ENCODE measurements at regions not wholly inside any gene's neighbourhood (a gene's known extent, or its start where the extent isn't known, plus 50 kb on each side); places are given as distances from the start of the nearest gene placed in this dataset.
"Not testable (repeated sequence)": the region's sequence is repeated elsewhere in the genome, so short reads cannot be mapped to it uniquely, and the experiment has no call there.

DNA sequence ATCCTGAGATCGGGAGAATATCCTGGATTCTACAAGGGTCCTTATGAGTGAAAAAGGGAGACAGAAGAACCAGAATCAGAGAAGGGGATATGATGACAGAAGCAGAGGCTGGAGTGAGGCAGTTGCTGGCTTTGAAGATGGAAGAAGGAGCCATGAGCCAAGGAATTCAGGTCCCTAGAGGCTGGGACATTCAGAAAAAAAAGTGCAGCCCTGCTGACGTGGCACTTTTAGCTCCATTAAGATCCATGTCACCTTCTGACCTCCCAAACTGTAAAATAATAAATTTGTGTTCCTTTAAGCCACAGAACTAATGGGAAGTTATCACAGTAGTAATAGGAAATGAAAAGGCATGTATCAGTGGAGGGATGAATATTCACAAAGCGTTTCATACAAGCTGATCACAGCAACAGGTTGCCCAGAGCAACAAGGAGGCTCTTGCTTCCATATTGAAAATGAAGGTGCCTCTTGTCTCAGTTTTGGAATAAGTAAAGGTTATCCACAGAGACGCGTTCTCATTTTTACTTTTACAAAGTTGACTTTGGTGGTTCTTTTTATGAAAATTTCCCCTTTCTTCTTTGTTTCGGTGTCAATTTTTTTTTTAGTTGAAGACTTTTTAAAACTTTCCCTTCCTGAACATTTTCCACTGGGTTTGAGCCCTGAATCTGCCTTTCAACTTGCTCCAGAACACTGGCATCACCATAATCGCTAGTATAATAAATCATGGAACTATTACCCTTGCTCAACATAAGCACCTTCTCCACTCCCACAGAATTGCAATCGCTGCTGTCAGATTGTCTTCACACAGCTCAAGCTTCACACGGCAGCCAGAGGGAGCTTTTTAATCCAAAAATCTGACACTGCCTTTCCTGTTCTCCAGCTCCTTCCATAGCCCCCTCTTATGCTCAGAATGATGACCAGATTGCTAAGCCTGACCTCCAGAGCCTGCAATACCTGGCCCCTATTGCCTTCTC, 127.6 kb upstream of the RBPJ start:
- no peaks in the 10 kb centered on the region for H3K9me3 Mint-ChIP-seq
- DNase-seq (no peak), ATAC-seq (no peak)
- H3K27ac Mint-ChIP-seq, result peak overlapping the region in 2 of 10 donors; percentile 38 to 74
- peaks cover 11 to 40% (median 25%) of the 10 kb centered on the region in 4 donors for H3K4me1 Mint-ChIP-seq
- no peaks in the 10 kb centered on the region for H3K36me3 Mint-ChIP-seq
- POLR2A ChIA-PET, result no interaction called here
- H3K4me3 Mint-ChIP-seq, result no peak overlapping the region
- H3K27me3 Mint-ChIP-seq, result no peaks in the 10 kb centered on the region

- DNase-seq (no peak), ATAC-seq (no peak)
- POLR2A ChIA-PET, result no interaction called here
- Mint-ChIP-seq H3K36me3 (no peaks in the 10 kb centered on the region), H3K27me3 (no peaks in the 10 kb centered on the region), H3K9me3 (no peaks in the 10 kb centered on the region), H3K4me1 (peaks cover 11 to 50% (median 30%) of the 10 kb centered on the region in 4 donors), H3K27ac (peak overlapping the region in 2 of 10 donors; percentile 74 to 99), H3K4me3 (no peak overlapping the region)
Observed at GRCh38 chr4:26194764-26195163, 126.0 kb upstream of the RBPJ start.

DNA sequence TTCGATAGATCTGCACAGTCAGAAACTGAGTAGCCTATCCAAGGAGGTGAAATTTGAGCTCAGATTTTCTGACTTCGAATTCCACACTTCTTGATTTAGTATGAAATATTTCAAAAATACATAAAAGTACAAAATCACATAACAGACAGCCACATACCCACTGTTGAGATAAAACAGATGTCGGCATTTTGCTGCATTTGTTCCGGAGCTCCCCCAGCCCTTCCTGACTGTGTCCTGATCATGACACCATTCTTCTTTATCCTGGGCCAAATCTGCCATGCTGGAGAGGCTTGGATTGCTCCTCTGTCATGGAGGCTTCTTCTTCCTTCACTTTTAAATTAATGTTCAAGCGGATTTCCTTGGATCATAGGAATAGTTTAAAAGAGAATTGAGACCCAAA, 124.2 kb upstream of the RBPJ start:
- H3K27ac Mint-ChIP-seq, result peak overlapping the region in 4 of 10 donors; percentile 18 to 99 (median 54)
- POLR2A ChIA-PET, result interaction anchor here (1.0 kb wide), 1 partner anchor 123 kb away, joined by 3 read pairs; no protein-coding TSS in a partner anchor
- no peaks in the 10 kb centered on the region for H3K27me3 Mint-ChIP-seq
- H3K9me3 Mint-ChIP-seq, result no peaks in the 10 kb centered on the region
- DNase-seq, result no peak
- no peak overlapping the region for H3K4me3 Mint-ChIP-seq
- no peaks in the 10 kb centered on the region for H3K36me3 Mint-ChIP-seq
- peaks cover 11 to 50% (median 33%) of the 10 kb centered on the region in 4 donors for H3K4me1 Mint-ChIP-seq
- no peak for ATAC-seq

DNA sequence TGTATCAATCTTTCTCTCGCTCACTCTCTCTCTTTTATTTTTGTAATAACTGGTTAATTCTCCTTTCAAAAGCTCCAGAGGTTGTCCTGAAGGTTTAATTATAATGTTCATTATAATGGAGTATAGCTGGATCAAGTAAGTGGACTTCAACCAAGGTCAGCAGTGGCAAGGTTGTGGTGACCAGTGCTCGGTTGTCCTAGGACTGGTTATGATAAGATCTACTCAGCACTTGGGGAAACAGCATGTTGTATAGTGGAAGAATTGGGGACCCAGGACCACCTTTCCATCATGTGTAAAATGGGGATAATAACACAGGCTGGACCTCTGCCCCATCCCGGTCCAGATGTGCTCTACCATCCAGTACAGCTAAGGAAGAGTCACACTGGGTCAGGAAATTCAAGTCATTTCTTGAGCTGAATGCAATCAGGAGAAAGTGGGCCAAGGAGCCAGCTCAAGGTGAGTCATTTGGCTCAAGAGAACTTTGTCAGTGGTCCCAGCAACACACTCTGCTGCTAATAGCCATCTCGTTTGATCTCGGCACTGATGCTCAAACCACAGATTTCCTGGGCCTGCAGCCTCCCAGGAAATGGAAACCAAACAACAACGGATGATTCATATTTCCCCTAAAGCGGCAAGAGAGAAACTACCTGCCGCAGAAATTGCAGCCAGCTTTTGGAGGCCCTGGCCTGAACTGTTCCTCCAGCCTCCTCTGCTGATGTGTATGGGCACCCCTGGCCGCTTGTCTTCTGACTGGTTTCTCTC, 123.6 kb upstream of the RBPJ start:
- H3K27ac Mint-ChIP-seq, result peak overlapping the region in 9 of 10 donors; percentile 22 to 99 (median 87)
- POLR2A ChIA-PET, result interaction anchor here (1.0 kb wide), 1 partner anchor 122 kb away, joined by 3 read pairs; no protein-coding TSS in a partner anchor
- no peaks in the 10 kb centered on the region for H3K9me3 Mint-ChIP-seq
- H3K4me3 Mint-ChIP-seq, result peak overlapping the region; percentile 49 to 79 (median 62)
- peak in 6 of 10 donors; percentile 10 to 63 (median 22) for DNase-seq
- H3K4me1 Mint-ChIP-seq, result peaks cover 13 to 50% (median 34%) of the 10 kb centered on the region in 4 donors
- no peaks in the 10 kb centered on the region for H3K36me3 Mint-ChIP-seq
- no peaks in the 10 kb centered on the region for H3K27me3 Mint-ChIP-seq
- peak; percentile 43 to 79 for ATAC-seq

- POLR2A ChIA-PET, H3K36me3 Mint-ChIP-seq, H3K9me3 Mint-ChIP-seq, DNase-seq, H3K4me3 Mint-ChIP-seq, H3K27me3 Mint-ChIP-seq, ATAC-seq: not testable (repeated sequence)
- Mint-ChIP-seq H3K27ac (peak overlapping the region in 2 of 10 donors; percentile 62 to 99), H3K4me1 (peaks cover 17 to 56% (median 46%) of the 10 kb centered on the region in 4 donors)
Observed at GRCh38 chr4:26198931-26199330, 121.9 kb upstream of the RBPJ start.

GRCh38 chr4:26199596-26199995, 121.2 kb upstream of the RBPJ start:
- POLR2A ChIA-PET, result no interaction called here
- H3K36me3 Mint-ChIP-seq, result no peaks in the 10 kb centered on the region
- no peak for DNase-seq
- no peak for ATAC-seq
- peaks cover 0 to 2% (median 0%) of the 10 kb centered on the region in 9 donors for H3K9me3 Mint-ChIP-seq
- no peaks in the 10 kb centered on the region for H3K27me3 Mint-ChIP-seq
- peaks cover 23 to 63% (median 50%) of the 10 kb centered on the region in 4 donors for H3K4me1 Mint-ChIP-seq
- no peak overlapping the region for H3K4me3 Mint-ChIP-seq
- H3K27ac Mint-ChIP-seq, result peak overlapping the region in 2 of 10 donors; percentile 62 to 83

GRCh38 chr4:26201120-26201519, 119.7 kb upstream of the RBPJ start:
- ATAC-seq (no peak), DNase-seq (no peak)
- peak overlapping the region in 2 of 10 donors; percentile 75 to 84 for H3K27ac Mint-ChIP-seq
- H3K9me3 Mint-ChIP-seq, result peaks cover 0 to 2% (median 0%) of the 10 kb centered on the region in 9 donors
- H3K36me3 Mint-ChIP-seq, result no peaks in the 10 kb centered on the region
- H3K27me3 Mint-ChIP-seq, result no peaks in the 10 kb centered on the region
- POLR2A ChIA-PET, result no interaction called here
- H3K4me1 Mint-ChIP-seq, result peaks cover 22 to 61% (median 45%) of the 10 kb centered on the region in 4 donors
- H3K4me3 Mint-ChIP-seq, result no peak overlapping the region

GRCh38 chr4:26204249-26204825, 116.5 kb upstream of the RBPJ start:
- DNase-seq (peak in 6 of 10 donors; percentile 5 to 63 (median 30)), ATAC-seq (peak; percentile 85 to 92)
- peaks cover 13 to 33% (median 23%) of the 10 kb centered on the region in 4 donors for H3K4me1 Mint-ChIP-seq
- peak overlapping the region in 9 of 10 donors; percentile 11 to 91 (median 74) for H3K27ac Mint-ChIP-seq
- H3K36me3 Mint-ChIP-seq, result no peaks in the 10 kb centered on the region
- peaks cover 0 to 2% (median 0%) of the 10 kb centered on the region in 9 donors for H3K9me3 Mint-ChIP-seq
- peaks cover 0 to 2% (median 0%) of the 10 kb centered on the region in 5 donors for H3K27me3 Mint-ChIP-seq
- POLR2A ChIA-PET, result no interaction called here
- H3K4me3 Mint-ChIP-seq, result peak overlapping the region in 8 of 10 donors; percentile 3 to 61 (median 54)

GRCh38 chr4:26204911-26205370, 115.9 kb upstream of the RBPJ start:
- H3K4me1 Mint-ChIP-seq, result peaks cover 13 to 30% (median 23%) of the 10 kb centered on the region in 4 donors

GRCh38 chr4:26206339-26206738, 114.5 kb upstream of the RBPJ start:
- DNase-seq (no peak), ATAC-seq (no peak)
- no peaks in the 10 kb centered on the region for H3K36me3 Mint-ChIP-seq
- H3K27me3 Mint-ChIP-seq, result peaks cover 10 to 20% (median 11%) of the 10 kb centered on the region in 5 donors
- H3K27ac Mint-ChIP-seq, result peak overlapping the region in 1 of 10 donors; percentile 36
- no peak overlapping the region for H3K4me3 Mint-ChIP-seq
- peaks cover 0 to 2% (median 0%) of the 10 kb centered on the region in 9 donors for H3K9me3 Mint-ChIP-seq
- POLR2A ChIA-PET, result interaction anchor here (0.6 kb wide), 1 partner anchor 129 kb away, joined by 3 read pairs; no protein-coding TSS in a partner anchor
- peaks cover 13 to 27% (median 23%) of the 10 kb centered on the region in 4 donors for H3K4me1 Mint-ChIP-seq

More at GRCh38 chr4:26204911-26205370, 115.9 kb upstream of the RBPJ start:
- no peaks in the 10 kb centered on the region for H3K36me3 Mint-ChIP-seq
- peaks cover 2 to 6% (median 3%) of the 10 kb centered on the region in 5 donors for H3K27me3 Mint-ChIP-seq
- POLR2A ChIA-PET, result interaction anchor here (0.6 kb wide), 1 partner anchor 114 kb away, joined by 4 read pairs; no protein-coding TSS in a partner anchor
- H3K9me3 Mint-ChIP-seq, result peaks cover 0 to 2% (median 0%) of the 10 kb centered on the region in 9 donors
- ATAC-seq (no peak), DNase-seq (no peak)
- H3K27ac Mint-ChIP-seq, result peak overlapping the region in 2 of 10 donors; percentile 74 to 84
- no peak overlapping the region for H3K4me3 Mint-ChIP-seq

GRCh38 chr4:26206999-26207398, 113.8 kb upstream of the RBPJ start:
- Mint-ChIP-seq H3K9me3 (peaks cover 0 to 2% (median 0%) of the 10 kb centered on the region in 9 donors), H3K4me3 (no peak overlapping the region), H3K27me3 (peaks cover 10 to 24% (median 11%) of the 10 kb centered on the region in 5 donors), H3K4me1 (peaks cover 12 to 25% (median 22%) of the 10 kb centered on the region in 4 donors), H3K27ac (no peak overlapping the region), H3K36me3 (no peaks in the 10 kb centered on the region)
- ATAC-seq (no peak), DNase-seq (no peak)
- POLR2A ChIA-PET, result interaction anchor here (0.6 kb wide), 1 partner anchor 130 kb away, joined by 3 read pairs; no protein-coding TSS in a partner anchor

GRCh38 chr4:26207631-26208030, 113.2 kb upstream of the RBPJ start:
- ATAC-seq (no peak), DNase-seq (no peak)
- peaks cover 0 to 2% (median 0%) of the 10 kb centered on the region in 9 donors for H3K9me3 Mint-ChIP-seq
- POLR2A ChIA-PET, result no interaction called here
- no peak overlapping the region for H3K4me3 Mint-ChIP-seq
- peaks cover 11 to 23% (median 20%) of the 10 kb centered on the region in 4 donors for H3K4me1 Mint-ChIP-seq
- H3K36me3 Mint-ChIP-seq, result no peaks in the 10 kb centered on the region
- peaks cover 10 to 24% (median 14%) of the 10 kb centered on the region in 5 donors for H3K27me3 Mint-ChIP-seq
- no peak overlapping the region for H3K27ac Mint-ChIP-seq

All from naive thymus-derived CD8-positive, alpha-beta T cell (primary cell).